Stimulated activated CD4-positive, alpha-beta T cell treated with anti-CD3 and anti-CD28 coated beads, Interleukin-2, amount 100 ng/mL, for 24 hours (primary cell): ENCODE measurements at regions not wholly inside any gene's neighbourhood (a gene's known extent, or its start where the extent isn't known, plus 50 kb on each side); places are given as distances from the start of the nearest gene placed in this dataset.

Experiments used
- DNase-seq, 2 donors: peaks; one replicate each; pipeline ENCODE4 v3.0.0-alpha.2; 2020

DNA sequence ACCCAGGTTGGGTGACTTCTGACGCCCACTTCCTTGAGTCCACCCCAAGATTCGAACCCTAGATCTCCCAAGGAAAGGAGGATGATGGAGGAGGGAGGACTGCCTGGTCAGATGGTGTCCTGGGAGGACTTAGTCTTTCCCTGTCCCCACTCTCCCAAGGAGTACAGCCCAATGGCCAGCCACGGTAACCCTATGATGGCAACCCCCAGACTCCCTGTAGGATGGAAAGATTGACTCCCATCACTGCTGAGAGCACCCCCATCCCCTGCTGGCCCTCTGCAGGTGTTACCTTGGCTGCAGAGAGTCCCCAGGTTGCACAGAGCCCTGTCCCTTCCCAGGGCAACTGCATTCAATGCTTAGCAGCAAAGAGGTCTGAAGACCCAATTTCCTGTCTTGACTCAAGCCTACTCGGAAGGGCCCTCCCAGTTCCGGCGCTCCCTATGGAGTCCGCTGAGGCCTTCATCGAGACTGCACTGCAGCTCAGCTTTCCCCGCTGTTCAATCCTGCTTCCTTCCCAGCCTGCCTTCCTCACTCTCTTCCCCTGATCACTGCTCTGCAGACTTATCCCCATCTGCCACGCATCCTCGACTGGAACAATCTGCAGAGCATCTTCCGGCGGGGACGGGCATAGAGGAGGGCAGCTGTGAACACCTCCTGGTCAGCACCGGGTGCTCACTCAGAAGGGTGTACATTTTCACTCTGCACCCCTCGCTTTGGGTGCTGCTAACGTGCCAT lies 50.8 kb upstream of the OCM2 start:
- DNase-seq, result no peak

DNA sequence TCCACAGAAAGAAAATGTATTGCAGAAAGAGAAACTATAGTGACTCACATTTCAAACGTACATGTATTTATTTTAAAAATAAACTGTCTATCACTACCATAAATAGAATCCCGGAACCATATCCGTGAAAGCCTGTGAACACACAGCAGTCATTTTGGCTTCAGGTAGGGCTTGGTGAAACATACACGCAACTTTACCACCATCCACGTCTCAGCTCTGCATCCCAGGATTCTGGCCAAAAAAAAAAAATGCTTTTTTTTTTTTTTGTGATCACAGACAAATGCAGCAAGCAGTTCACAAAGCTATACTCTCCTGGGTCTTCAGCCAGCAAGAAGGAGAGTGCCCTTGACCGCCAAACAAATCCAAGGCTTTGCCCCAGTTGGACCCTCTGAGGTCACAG lies 56.8 kb upstream of the OCM2 start:
- no peak for DNase-seq

DNA sequence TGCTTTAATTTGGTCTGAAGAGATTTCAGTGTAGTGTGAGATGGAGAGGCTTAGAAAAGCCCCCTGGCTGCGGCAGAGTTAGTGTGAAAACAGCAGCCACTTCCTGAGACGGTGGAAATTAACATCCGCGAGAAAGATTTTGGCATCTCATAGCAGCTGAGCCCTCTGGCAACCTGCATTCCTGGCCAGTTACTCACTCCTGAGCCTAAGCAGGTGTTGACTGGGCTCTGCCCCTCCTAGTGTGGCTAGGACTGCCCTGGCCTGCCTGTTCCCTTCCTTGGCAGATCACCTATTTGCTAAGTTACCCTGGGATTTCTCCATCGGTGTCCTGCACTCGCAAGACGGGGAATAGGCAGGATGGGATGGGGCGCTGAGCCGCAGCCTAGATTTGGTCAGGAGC lies 57.6 kb upstream of the LMTK2 start:
- DNase-seq, result no peak

DNA sequence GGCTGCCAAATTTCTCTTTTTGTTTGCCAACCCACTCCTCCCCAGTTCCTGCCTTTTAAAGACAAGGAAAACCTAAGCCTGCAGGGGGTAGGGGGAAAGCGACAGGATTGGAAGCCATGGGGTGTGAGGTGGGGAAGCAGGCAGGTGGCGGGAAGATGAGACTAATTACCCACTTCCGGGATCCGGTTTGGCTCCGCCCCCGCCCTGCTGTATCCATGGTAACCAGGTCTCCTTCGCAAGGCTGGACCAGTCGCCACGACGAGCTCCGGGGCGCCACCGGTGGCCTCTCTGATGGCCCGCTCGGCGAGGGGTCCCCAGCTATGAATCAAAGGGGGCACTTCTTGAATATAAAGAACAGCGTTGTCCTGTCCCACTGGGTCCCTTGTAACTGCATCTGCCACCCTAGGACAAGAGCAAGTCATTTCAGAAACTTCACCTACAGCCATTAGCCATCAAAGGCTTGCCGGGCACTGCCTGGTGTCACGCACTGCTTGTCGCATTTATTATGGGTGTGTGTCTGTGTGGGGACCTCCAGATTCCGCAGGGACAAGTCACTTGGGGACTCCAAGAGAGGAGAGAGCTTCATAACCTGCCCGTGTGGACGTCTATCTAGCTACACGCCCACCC lies 55.4 kb upstream of the LMTK2 start:
- DNase-seq, result peak; percentile 66 to 77

DNA sequence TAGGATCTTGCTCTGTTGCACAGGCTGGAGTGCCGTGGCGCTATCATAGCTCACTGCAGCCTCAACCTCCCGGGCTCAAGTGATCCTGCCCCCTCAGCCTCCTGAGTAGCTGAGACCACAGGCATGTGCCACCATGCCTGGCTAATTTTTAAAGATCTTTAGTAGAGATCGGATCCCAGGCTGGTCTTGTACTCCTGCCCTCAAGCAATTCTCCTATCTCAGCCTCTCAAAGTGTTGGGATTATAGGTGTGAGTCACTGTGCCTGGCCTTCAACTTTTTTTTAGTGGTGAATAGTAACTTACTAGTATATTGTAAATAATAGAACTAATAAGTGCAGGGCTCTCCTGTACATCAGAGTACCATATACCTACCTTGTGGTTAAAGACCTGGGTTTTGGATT lies 52.1 kb upstream of the LMTK2 start:
- DNase-seq, result no peak

DNA sequence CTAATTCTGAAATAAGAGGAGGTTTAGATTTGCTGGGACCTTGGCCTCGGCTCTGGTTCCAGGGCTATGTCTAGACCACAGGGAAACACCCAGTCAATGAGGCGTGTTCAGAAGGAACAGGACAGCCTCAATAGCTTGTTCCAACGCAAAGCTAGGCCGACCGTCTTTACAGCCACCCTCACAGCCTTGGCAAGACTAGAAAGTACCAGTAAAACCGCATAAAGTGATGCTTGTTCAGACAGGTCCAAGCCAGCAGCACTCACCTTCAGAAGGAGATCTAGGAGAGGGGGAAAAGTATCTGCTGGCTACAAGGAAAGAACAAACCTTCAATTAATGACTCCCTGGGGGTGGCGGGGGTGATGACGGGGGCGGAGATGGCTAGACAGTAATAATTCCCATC lies 50.1 kb upstream of the LMTK2 start:
- no peak for DNase-seq
